HG03469 (cell line): ENCODE measurements at regions not wholly inside any gene's neighbourhood (a gene's known extent, or its start where the extent isn't known, plus 50 kb on each side); places are given as distances from the start of the nearest gene placed in this dataset.
"Not testable (repeated sequence)": the region's sequence is repeated elsewhere in the genome, so short reads cannot be mapped to it uniquely, and the experiment has no call there.

Experiments used
- ATAC-seq: cut with Tn5 transposase; IDR thresholded peaks from one replicate; pipeline ENCODE4 v1.9.1; 2021; ENCODE audit warnings: mild to moderate bottlenecking, moderate library complexity, moderate number of reproducible peaks; ENCODE audit not compliant: unreplicated experiment

DNA sequence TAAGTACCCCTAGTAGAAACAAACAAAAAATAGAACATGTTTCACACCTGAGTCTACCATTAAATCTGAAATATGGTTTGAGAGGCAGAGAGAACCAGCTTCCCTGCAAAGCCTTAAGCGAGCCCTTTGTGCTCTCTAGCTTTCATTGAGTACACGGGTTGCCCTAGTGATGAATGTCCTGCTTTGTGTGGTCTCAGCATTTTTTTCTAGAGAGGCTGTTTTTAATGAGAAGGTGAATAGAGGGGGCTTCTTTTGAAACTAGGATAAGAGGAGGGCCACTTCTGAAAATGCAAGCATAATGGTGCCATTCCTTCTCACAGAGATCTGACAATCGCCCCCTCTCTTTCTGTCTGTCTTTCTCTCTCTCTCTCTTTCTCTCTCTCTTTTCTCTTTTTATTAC lies 131.3 kb downstream of the MACIR start:
- ATAC-seq: no peak

DNA sequence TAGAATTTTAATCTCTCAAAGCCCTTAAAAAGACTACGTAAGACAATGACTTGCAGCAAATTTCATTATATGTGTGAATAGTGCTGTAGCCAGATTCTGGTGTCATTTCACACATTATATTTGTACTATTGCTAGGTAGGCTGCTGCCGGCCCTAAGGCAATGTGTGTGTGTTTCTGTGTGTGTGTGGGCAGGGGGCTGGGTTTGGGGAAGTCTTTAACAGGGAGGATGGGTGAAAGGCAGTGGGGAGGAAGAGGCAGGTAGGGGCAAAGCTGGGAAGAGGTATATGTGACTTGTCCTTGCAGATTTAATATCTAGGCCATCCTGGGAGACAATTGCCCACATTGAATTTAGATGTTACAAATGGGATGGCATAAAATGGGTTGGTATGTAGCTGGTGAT lies 130.8 kb downstream of the MACIR start:
- ATAC-seq: no peak

DNA sequence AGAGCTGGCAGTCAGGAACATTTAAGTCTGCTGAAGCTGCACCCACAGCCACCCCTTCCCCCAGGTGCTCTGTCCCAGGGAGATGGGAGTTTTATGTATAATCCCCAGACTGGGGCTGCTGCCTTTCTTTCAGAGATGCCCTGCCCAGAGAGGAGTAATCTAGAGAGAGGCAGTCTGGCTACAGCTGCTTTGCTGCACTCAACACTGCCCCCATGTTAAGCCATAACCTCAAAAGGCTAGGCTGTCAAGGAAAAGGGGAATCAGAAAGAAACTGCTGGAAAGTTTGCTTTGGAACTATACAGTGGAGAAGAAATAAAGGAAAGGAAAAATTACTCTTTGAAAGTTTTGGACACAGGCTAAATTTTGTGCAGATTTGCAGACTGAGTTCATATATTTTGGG lies 127.2 kb downstream of the MACIR start:
- ATAC-seq: no peak

DNA sequence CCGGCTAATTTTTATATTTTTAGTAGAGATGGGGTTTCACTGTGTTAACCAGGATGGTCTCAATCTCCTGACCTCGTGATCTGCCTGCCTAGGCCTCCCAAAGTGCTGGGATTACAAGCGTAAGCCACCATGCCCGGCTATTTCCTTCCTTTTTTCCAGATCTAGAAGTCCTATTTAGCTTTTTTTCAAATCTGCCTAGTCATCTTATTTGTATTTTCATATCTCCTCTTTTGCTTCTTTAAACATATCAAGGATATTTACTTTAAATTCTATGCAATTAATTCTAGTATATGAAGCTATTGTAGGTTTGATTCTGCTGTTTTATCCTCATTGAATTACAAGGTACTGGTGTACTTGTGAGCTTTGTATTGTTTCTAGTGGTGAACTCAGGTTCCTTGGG lies 119.1 kb downstream of the MACIR start:
- not testable (repeated sequence) for ATAC-seq

DNA sequence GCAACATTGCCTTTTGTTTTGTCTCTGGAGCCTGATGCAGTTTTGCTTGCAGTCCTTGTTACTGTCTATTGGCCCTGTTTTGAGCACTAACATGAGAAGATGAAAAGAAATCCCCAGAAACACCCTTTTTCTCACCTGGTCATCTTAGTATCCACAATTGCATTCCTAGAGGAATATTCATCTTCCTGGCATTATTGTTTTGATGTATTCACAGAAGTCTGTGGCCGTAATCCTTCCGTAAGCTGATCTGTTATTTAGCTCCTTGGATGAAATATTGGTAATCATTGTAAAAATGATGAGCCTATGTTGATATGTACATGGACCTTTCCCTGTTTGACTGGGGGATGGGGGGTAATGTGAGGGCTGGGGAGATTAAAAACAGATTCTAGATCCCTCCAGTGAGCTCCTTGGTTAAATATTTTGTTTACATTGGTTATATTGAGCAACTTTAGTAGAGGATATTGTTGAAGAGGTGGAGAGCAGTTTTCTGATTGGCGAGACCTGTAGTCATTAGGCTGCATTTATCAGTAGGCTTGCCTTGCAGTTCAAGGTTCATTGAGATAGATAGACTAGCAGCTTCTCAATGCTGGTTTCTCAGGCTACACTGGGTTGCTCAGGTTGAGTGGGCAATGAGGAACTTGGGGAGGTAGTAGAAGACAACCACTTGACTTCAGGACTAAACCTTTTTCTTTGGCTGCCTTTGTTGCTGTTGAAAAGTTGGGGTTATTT lies 117.5 kb downstream of the MACIR start:
- no peak for ATAC-seq

DNA sequence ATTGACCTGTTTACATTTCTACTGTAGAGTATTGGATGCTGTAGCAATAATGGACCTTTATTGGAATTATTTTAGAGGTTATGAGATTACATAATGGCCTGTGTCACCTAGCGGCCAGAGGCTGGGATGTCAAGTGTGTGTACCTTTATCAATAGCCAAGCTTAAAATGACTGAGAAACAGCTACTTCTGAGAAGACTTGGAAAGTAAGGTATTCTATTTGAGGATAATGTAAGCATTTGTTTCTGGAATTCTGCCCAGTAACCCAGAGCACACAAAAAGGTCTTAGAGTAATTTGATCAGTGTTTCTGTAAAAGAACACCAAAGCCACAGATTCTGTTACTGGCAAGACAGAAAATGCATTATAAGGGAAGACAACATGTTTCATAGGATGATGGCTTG lies 116.8 kb downstream of the MACIR start:
- no peak for ATAC-seq

DNA sequence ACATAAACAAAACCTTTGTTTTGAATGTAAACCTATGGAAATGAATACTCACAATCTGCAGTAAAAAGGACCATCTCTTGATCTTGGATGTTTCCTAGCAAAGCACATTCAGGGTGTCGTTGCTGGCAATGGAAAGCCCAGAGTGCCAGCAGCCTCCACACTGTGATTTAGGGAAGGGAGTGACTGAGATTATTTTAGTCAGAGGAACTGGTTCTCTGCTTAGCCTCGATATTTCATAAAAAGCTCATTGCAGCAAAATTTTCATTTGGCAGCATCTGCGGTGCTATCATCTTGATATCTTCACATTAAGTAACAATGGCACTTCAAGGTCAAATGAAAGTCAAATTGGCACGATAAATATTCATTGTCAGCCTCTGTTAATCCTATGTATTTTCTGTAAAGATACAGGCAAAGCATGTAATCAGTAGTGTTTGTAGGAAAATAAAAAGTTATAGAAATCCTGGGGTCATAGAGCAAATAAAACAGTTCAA lies 116.0 kb downstream of the MACIR start:
- ATAC-seq: no peak

DNA sequence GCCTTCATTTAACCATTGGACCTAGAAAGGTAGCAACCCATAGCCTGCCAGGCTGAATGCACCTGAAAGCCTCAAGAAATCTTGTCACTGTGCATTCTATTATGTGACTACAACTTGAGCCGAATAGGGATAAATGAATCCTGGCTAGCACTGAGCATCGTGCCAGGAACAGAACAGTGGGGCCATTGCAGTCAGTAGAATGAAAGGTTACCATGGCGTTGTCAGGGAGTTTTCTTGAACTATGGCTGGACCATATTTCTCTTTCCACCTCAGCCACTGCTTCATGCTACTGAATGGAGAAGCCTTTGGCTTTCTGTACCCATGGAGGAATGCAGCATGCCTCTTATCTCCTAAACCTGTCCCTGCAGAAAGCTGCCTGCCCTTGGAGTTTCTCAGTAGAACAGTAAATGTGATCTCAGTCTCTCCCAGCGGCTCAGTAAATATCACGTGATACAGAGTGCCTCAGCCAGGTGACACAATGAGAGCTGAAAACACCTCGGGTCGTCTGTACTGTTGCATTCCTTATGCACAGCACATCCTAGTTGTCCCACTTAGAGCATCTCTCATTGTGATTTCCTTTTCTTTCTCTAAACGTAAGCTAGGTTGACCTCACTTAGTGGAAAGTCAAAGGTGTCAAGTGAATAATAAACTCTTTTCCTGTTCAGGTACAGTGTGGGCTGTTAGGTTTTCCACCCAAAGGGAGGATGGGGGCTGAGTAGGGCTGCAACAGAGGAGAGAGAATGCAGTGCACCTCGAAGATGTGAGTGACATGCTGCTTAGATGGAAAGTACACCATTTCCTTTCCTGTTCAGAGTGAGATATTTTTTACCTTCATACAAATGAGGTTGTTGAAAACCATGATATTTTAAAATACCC lies 115.3 kb downstream of the MACIR start:
- no peak for ATAC-seq

DNA sequence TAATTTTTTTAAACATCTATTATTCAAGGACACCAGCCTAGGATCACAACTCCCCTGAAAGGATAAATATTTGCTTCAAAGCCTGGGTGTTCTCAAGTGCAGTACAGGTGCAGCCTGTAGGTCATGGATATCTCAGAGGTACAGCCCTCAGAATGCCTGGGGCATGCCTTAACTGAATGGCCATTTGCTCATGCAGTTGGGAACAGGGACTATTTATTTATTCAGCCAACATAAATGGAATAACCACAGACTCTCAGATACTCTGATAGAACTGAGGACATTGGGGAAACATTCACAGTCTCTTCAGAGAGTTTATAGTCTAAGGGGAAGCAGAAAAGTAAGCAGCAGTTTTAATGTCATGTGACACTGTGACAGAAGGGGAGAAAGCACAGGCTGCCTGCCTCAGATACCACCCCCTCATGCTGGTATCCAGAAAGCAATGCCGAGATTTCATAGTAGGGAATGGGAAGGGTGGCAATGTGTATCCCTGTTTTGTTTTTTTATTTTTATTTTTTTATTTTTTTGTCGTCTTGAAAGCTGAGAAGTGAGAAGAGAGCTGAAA lies 112.6 kb downstream of the MACIR start:
- no peak for ATAC-seq

DNA sequence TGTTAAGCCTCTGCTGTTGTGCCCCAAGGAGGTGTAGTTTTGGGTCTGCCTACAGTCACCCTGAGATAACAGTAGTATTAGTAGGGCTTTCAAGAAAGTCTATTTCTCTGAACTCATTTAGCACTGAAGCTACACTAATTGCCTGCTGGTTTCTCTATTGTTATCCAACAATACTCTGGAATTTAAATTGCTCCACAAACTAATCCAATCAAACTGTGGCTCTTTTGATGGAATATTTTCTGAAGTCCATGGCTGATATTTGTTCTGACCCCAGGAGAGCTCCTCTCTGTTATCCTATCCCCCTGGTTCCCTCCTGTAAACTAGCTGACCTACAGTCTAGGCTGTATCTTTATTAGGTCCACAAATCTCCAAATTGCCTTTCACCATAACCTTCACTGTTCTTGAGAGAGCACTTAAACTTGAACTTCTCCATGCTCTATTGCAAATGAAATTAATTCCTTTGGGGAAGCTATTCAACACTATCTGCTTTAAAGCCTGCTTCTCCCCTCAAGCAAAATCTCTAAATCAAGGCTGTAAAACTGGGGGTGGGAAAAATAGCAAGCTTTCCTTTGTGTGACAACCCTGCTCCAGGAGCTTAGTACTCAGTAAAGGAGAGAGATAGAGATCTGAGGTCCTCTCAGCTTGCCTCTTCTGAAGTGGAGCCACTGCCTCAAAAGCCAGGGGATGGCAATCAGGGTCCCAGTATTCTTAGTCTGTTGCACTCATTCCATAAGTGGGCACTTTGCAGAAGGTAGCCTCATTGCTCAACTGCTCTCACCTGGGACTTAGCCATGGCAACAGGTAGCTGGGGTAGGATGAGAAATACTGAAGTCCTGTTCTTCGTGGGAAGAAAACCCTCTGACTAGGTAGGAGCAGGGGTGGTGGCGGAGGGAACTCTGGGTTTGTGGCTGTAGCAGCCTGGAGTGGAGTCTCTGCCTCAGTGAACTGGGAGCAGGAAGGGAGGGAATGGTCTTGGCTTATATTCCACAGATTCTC lies 110.9 kb downstream of the MACIR start:
- ATAC-seq: no peak

DNA sequence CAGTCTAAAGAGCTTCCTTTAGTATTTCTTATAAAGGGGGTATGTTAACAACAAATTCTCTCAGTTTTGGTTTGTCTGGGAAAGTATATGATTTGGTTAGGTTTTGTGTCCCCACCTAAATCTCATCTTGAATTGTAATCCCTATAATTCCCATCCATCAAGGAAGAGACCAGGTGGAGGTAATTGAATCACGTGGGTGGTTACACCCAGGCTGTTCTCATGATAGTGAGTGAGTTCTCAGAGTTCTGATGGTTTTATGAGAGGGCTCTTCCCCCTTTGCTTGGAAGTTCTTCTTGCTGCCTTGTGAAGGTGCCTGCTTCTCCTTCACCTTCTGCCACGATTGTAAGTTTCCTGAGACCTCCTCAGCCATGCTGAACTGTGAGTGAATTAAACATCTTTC lies 109.1 kb downstream of the MACIR start:
- ATAC-seq: no peak

DNA sequence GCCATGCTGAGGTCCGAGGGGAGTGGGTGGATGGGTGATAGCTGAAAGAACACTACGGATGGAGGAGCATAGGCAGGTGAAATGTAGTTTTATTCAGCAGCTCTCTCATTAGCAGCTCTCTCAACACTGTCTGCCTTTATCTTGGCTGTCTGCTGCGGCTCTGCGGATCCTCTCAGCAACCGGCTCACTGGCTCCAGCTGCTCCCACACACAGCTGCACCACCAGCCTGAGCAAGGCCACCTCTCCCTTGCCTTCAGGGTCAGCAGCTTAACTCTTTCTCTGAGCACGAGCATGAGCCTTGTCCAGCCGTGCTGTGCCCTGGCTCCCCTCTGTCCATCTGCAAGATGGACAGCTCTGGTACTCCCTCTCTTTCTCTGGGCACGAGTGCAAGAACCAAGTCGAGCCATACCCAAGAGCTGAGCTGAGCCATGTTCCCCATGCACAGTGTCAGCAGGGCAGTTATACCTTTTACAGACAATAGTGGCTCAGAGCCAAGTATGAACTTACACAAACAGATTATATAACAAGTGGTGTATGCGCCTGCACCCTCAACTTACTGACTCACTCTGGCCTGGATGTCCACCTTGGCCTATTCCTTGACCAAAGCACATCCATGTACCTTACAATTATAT lies 108.5 kb downstream of the MACIR start:
- no peak for ATAC-seq

DNA sequence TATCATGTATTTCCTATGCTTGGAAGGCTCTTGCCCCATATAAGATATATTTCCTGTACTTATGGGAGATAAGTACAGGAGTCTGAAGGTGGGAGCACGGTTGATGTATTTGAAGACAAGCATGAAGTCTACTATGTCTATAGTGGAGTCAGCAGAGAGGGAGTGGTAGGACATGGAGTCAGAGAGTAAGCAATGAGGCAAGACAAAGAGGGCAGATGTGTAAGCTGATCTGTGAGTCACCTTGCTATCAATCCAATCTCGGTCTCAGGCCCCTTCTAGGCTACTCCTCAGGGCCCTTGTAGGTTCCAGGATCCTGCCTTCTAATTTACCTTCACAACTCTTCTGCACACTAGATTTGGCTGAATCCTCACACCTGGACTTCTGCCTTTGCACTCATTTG lies 105.5 kb downstream of the MACIR start:
- no peak for ATAC-seq

DNA sequence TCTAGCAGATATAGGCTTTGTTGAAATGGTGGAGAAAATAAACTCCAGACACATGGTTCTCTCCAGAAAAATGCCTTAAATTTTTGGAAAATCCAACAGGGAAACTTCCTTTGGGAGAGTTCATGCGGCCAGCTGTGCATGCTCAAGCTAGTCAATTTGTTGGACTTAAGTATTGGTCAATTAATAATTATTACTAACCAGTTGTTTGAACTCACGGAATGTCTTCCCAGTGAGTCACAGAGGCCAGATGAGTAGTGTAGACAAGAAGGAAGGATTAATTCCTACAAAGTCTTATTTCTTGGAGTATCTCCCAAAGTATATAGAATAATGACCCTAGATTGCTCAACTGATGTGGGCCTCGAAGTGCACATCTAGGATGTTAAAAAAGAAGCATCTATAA lies 103.6 kb downstream of the MACIR start:
- ATAC-seq: no peak

DNA sequence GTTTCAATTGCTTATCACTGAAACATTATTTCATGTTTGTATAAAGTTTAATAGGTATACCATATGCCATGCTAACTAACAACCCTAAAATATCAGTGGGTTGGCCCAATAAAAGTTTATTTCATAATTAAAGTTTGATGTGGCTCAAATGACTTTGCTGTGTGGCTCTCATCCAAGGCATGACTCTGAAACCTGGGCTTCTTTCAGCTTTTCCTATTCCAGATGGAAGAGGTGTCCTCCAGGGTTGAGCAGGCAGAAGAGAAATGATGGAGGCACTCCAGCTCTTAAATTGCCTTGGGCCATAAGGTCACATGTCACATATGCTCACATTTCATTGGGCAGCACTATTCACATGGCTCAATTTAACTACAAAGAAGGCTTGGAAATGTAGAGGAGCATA lies 101.9 kb downstream of the MACIR start:
- ATAC-seq: no peak

DNA sequence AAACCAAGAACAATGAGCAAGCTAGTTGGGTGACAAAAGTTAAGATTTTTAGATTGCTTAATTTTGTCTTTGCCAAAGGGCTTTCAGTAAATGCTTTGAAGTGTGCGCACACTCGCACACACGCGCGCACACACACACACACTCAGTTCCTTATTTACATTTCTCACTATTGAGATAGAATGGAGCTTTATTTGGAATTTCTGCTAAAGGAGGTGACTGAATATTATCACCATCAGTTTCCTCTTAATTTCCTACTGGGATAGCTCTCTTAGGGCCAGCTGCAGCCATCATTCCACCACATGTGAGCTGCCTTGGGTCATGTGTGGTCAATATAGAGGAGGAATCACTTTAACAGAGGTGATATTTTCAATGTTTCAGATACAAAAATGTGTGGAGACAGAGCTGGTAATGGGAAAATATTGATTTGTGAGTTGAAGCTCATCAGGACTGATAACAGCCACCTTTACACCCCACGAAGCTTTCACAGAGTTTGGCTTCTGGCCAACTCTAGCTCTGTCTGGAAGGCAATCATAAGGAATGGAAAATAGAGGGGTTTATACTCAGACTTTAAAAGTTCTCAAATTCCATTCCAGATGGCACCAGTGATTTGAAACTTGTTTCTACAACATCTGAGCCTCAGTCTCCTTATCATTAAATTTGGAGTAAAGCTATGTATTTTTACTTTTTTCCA lies 99.9 kb downstream of the MACIR start:
- ATAC-seq: no peak

DNA sequence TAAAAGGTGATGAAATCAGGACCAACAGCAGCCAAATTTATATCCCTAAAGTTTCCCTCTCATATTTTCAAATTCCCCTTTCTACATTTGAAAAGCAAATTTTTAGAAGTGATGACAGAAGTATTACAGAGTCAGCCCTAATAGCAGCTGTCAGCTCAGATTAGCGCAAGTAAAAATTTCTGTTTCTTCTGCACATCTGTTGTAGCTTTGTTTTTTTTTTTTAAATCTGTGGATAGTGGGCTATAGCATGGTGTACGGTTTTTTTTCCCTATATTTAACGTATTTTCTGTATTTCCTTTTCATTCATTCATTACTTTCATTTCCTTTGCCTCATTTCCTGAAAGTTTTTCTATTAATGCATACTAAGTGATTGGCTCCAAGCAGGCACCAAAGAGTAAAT lies 99.1 kb downstream of the MACIR start:
- no peak for ATAC-seq

DNA sequence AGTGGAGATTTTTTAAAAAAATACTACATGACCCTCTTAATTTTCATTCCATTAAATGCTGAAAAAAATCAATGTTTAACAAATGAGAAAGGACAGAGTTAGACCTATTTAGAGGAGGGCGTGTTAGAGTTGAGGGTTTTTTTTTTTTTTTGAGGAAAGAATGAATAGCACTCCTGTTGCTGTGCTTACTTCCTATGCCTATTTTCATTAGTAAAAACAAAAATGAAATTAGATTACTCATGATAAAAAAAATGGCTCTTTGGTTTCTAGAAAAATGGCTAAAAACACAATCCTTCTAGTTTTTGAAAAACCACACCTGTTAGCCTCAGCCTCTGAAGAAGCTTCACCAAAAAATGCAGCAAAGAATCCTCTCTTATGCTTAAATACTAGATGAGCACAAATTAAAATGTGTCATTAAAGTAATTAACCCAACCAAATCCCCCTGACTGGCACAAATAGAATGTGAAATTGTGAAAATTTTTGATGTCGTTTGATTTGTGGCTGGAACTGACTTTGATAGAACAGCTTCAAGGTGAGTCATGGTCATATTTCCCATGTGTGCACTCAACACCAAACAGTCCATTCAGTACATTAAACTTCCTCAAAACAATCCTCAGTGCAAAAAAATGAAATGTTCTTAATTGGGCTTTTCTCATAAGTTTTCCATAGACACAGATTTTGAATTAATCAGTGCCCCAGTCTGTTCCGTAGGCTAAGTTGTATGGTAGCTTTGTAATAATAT lies 98.0 kb downstream of the MACIR start:
- no peak for ATAC-seq

DNA sequence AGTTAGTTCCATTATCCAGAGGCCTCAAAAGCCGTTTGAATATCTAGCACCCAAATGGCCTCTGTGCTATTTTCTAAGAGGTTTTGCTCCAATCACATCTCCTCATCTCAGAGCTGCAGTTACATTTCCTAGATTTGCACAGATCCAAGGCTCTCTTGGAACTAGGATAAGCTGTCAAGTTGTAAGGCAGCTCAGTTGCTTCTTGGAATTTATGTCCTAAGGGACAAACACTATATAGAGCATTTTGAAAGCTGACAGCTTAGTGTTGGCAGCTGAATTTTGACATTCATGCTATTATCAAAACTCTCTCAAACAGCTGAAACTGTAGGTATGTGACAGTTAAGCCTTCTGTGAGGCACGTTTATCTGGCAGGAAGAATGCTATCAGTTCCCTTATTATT lies 97.0 kb downstream of the MACIR start:
- no peak for ATAC-seq
